ENCODE measurements at regions not wholly inside any gene's neighbourhood (a gene's known extent, or its start where the extent isn't known, plus 50 kb on each side); places are given as distances from the start of the nearest gene placed in this dataset.

GRCh38 chr14:83744224-83744623 lies 1785.7 kb upstream of the FLRT2 start:
- TF ChIP-seq, protein P1, sequence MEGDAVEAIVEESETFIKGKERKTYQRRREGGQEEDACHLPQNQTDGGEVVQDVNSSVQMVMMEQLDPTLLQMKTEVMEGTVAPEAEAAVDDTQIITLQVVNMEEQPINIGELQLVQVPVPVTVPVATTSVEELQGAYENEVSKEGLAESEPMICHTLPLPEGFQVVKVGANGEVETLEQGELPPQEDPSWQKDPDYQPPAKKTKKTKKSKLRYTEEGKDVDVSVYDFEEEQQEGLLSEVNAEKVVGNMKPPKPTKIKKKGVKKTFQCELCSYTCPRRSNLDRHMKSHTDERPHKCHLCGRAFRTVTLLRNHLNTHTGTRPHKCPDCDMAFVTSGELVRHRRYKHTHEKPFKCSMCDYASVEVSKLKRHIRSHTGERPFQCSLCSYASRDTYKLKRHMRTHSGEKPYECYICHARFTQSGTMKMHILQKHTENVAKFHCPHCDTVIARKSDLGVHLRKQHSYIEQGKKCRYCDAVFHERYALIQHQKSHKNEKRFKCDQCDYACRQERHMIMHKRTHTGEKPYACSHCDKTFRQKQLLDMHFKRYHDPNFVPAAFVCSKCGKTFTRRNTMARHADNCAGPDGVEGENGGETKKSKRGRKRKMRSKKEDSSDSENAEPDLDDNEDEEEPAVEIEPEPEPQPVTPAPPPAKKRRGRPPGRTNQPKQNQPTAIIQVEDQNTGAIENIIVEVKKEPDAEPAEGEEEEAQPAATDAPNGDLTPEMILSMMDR (IDR thresholded peaks at IDR 0.05; ENCODE audit: insufficient read depth, low read length) = no peak
- TF ChIP-seq POLR2AphosphoS5 (IDR thresholded peaks at IDR 0.05; ENCODE audit: low read depth) (no peak), REST (IDR thresholded peaks at IDR 0.05; ENCODE audit: insufficient replicate concordance, low read depth) (no peak)
